Ascending aorta (tissue), 2 donors: ENCODE measurements at regions not wholly inside any gene's neighbourhood (a gene's known extent, or its start where the extent isn't known, plus 50 kb on each side); places are given as distances from the start of the nearest gene placed in this dataset.

Experiments
- DNase-seq, 2 donors: peaks; one replicate each; pipeline ENCODE4 v3.0.0-alpha.2; 2019; ENCODE audit warnings: low spot score in 2 of 2
- H3K27ac ChIP-seq, 2 donors: fragments of 200-600 bp; sonication (generic); one replicate each; pipeline ENCODE4 v1.5.1; 2016 to 2017; ENCODE audit warnings: mild to moderate bottlenecking in 1 of 2
- H3K27me3 ChIP-seq: fragments of 200-600 bp; sonication (generic); one replicate; pipeline ENCODE4 v1.5.1; 2017
- H3K36me3 ChIP-seq, 2 donors: fragments of 200-600 bp; sonication (generic); one replicate each; pipeline ENCODE4 v1.5.1; 2016
- H3K4me1 ChIP-seq, 2 donors: fragments of 200-600 bp; sonication (generic); one replicate each; pipeline ENCODE4 v1.5.1; 2016 to 2017; ENCODE audit warnings: mild to moderate bottlenecking in 1 of 2
- H3K4me3 ChIP-seq, 2 donors: fragments of 200-600 bp; sonication (generic); one replicate each; pipeline ENCODE4 v1.5.1; 2016 to 2017; ENCODE audit warnings: mild to moderate bottlenecking in 1 of 2
- H3K9me3 ChIP-seq, 2 donors: fragments of 200-600 bp; sonication (generic); one replicate each; pipeline ENCODE4 v1.5.1; 2016
- intact Hi-C: fragments of 100-400 bp; cut with DNase I; formaldehyde crosslinking; loops from one replicate; pipeline ENCODE4 v1.15.1; 2023
- TF ChIP-seq, protein P1 (sequence below), 3 experiments: fragments of 200-600 bp in 2 of 3; fragments of 450-650 bp in 1 of 3; sonication (generic) in 2 of 3; IDR thresholded peaks; one replicate each; pipeline ENCODE4 v1.5.1; 2016 to 2019; ENCODE audit warnings: antibody characterized with exemption in 3 of 3, mild to moderate bottlenecking in 1 of 3, moderate library complexity in 1 of 3

DNA sequence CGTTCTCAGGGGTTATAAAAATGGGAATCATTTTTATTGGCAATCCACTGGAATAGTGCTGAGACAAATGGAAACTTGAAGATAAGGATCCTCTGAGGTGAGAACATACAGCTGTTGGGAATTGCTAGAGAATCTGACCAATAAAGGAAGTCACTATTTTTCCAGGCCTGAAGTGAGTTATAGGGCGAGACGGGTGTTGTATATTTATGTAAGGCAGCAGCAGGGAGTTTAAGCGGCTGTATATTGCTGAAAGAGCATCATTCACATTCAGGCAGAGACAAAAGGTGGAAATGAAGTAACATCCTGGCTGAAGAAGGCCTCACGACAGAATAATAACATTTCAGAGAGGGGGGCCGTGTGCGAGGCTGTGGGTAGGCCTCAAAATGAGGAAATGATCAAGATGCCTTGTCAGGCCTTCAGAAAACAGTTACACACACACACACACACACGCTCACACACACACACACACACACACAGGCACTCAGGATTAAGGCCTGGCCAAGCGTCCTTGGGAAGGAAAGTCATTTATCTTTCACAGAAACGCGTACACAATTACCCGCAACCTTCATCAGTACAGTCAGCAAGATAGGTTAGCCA is 964.9 kb upstream of the NR2F2 start:
- Histone ChIP-seq H3K27me3 (no peaks in the 10 kb centered on the region), H3K9me3 (peaks cover 0 to 7% of the 10 kb centered on the region in 2 donors), H3K27ac (no peak overlapping the region), H3K4me1 (no peaks in the 10 kb centered on the region), H3K36me3 (no peaks in the 10 kb centered on the region), H3K4me3 (no peak overlapping the region)
- TF ChIP-seq, protein P1, sequence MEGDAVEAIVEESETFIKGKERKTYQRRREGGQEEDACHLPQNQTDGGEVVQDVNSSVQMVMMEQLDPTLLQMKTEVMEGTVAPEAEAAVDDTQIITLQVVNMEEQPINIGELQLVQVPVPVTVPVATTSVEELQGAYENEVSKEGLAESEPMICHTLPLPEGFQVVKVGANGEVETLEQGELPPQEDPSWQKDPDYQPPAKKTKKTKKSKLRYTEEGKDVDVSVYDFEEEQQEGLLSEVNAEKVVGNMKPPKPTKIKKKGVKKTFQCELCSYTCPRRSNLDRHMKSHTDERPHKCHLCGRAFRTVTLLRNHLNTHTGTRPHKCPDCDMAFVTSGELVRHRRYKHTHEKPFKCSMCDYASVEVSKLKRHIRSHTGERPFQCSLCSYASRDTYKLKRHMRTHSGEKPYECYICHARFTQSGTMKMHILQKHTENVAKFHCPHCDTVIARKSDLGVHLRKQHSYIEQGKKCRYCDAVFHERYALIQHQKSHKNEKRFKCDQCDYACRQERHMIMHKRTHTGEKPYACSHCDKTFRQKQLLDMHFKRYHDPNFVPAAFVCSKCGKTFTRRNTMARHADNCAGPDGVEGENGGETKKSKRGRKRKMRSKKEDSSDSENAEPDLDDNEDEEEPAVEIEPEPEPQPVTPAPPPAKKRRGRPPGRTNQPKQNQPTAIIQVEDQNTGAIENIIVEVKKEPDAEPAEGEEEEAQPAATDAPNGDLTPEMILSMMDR (IDR thresholded peaks at IDR 0.05), result no peak
- intact Hi-C loops, result no loop called here
- no peak for DNase-seq

DNA sequence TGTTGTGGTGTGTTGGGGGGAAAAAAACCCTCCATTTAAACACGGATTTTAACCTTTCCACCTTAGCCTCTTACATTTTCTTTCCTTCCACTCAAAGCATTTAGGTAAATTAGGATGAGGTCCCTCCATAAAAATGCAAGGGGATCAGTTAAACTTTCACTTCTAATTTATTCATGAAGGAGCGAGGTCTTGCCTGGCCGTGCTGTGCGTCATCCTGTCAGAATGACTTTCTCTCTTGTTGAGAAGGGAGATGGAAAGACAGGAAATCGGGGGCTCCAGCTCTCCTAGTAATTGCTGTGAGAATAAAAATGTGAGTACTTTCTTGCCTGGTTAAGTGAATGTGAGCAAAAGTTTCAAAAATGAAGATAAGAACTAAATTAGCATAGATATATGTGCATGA is 962.3 kb upstream of the NR2F2 start:
- Histone ChIP-seq H3K4me3 (no peak overlapping the region), H3K27me3 (no peaks in the 10 kb centered on the region), H3K27ac (no peak overlapping the region), H3K36me3 (no peaks in the 10 kb centered on the region), H3K4me1 (no peaks in the 10 kb centered on the region), H3K9me3 (no peaks in the 10 kb centered on the region)
- intact Hi-C loops, result no loop called here
- no peak for DNase-seq
- TF ChIP-seq, protein P1 (IDR thresholded peaks at IDR 0.05), result no peak

DNA sequence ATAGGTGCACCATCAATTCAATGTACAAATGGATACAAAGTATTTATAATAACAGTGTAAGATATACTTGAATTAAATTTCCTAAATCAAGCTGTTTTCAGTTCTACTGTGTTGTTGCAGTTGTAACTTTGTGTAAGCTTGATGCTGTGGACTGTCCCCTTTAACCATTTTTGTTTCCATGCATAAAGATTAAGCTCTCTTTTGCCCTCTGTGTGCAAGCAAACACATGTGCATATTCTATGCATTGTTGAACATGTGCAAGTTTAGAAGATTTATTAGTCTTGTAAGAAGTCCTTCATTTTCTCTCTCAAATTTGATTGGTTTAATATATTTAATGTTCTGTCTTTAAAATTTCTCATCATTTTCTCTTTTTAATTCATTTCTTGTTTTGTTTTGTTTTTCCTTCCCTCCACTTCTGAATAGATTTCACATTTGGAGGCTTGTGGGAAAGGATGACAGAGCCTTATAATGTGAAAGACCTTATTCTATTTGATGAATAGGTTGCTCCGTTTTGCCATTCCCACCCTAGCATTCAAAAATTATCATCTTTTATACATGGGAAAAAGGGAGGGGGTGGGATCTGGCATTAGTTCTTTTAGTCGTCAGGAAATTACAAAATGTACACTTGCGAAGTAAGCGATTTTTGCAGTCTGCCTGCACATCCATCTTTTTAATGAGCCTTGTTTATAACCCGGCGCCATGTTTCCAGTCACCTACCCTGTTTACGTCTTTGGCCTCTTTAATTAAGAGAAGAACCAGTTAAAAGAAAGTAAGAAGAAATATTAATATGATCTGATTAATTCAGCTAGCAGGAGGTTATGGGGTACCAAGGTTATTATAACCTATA is 961.5 kb upstream of the NR2F2 start:
- DNase-seq, result no peak
- TF ChIP-seq, protein P1 (IDR thresholded peaks at IDR 0.05), result no peak
- Histone ChIP-seq H3K27me3 (no peaks in the 10 kb centered on the region), H3K4me3 (no peak overlapping the region), H3K9me3 (no peaks in the 10 kb centered on the region), H3K36me3 (no peaks in the 10 kb centered on the region), H3K27ac (no peak overlapping the region), H3K4me1 (no peaks in the 10 kb centered on the region)
- intact Hi-C loops, result no loop called here

DNA sequence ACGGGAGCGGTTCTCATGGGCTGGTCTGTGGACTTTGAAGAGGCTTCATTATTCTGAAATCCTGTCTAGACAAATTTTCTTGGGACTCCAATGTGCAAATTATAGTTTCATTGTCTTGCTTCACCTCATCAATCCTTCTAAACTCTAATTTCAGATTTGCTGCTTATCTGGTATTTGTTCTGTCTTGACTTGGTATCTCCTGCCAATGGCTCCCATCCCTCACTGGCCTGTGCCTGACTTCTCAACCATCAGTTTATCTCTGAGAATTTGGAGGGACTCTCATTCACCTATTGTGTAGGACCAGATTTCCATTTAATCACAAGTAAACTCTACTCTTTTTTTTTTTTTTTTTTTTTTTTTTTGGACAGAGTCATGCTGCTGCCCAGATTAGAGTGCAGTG is 960.2 kb upstream of the NR2F2 start:
- intact Hi-C loops, result no loop called here
- H3K27ac ChIP-seq, result no peak overlapping the region
- H3K4me3 ChIP-seq, result no peak overlapping the region
- no peak for DNase-seq
- no peaks in the 10 kb centered on the region for H3K36me3 ChIP-seq
- TF ChIP-seq, protein P1 (IDR thresholded peaks at IDR 0.05), result no peak
- no peaks in the 10 kb centered on the region for H3K9me3 ChIP-seq
- no peaks in the 10 kb centered on the region for H3K27me3 ChIP-seq
- H3K4me1 ChIP-seq, result no peaks in the 10 kb centered on the region

DNA sequence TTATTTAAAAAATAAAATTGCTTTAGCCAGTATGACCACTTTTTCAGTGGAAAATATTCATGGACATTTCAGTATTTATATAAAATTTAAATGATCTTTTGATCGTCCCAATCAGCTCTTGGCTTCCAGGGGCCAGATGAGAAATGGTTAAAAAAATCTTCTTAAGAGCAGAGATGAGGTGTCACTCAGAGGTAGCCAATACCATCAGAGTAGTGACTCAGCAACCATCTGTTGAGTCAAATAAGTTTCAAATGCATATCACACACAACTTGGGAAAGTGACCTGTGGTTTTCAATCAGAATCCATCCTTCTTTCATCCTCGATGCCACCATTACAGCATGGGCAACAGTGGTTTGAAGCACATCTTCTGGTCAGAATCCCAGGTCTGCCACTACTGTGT is 958.8 kb upstream of the NR2F2 start:
- intact Hi-C loops, result no loop called here
- TF ChIP-seq, protein P1 (IDR thresholded peaks at IDR 0.05), result no peak
- no peak for DNase-seq
- Histone ChIP-seq H3K9me3 (no peaks in the 10 kb centered on the region), H3K36me3 (no peaks in the 10 kb centered on the region), H3K27me3 (no peaks in the 10 kb centered on the region), H3K4me3 (no peak overlapping the region), H3K27ac (no peak overlapping the region), H3K4me1 (no peaks in the 10 kb centered on the region)
